B cell (primary cell): ENCODE measurements at regions not wholly inside any gene's neighbourhood (a gene's known extent, or its start where the extent isn't known, plus 50 kb on each side); places are given as distances from the start of the nearest gene placed in this dataset.

Experiments
- ATAC-seq: fragments of 200-7000 bp; cut with Tn5 transposase; one replicate; pipeline ENCODE4 v1.10.0; 2021; ENCODE audit warnings: low read depth, mild to moderate bottlenecking, moderate number of reproducible peaks, moderate library complexity
- CTCF ChIA-PET: fragments of 350-600 bp; sonication (Branson Sonifier 250); formaldehyde crosslinking; loops from one replicate; lab custom pipeline; 2021; ENCODE audit warnings: antibody characterized with exemption, inconsistent platforms; lab: Charles Lee
- POLR2A ChIA-PET: fragments of 350-600 bp; sonication (Branson Sonifier 250); formaldehyde crosslinking; loops from one replicate; lab custom pipeline; 2021; ENCODE audit warnings: antibody characterized with exemption; lab: Charles Lee
- DNase-seq: peaks from one replicate; pipeline ENCODE4 v3.0.0; 2013
- H2AFZ ChIP-seq: 2 replicates; pipeline ENCODE4 v1.6.1; 2012; ENCODE audit warnings: mild to moderate bottlenecking, low read depth, low read length; ENCODE audit not compliant: insufficient read depth, poor library complexity, severe bottlenecking
- H3K27ac ChIP-seq, 2 donors: 1 replicate in 1 of 2; 2 replicates in 1 of 2; pipeline ENCODE4 v1.5.1; 2012 to 2013; ENCODE audit warnings: low read length in 2 of 2, mild to moderate bottlenecking in 2 of 2, moderate library complexity in 1 of 2
- H3K27me3 ChIP-seq, 4 experiments: fragments of 200-600 bp in 1 of 4; sonication (generic) in 1 of 4; replicated peaks in 1 of 4; 1 replicate in 2 of 4; 2 replicates in 2 of 4; pipeline versions ENCODE4 v1.6.1 to v1.7.0; 2013 to 2016; ENCODE audit warnings: low read length in 3 of 4, mild to moderate bottlenecking in 2 of 4, mixed read lengths in 1 of 4, moderate library complexity in 1 of 4; ENCODE audit not compliant: insufficient read depth in 4 of 4, control insufficient read depth in 3 of 4; ENCODE audit errors: control extremely low read depth in 1 of 4
- H3K36me3 ChIP-seq, 2 experiments: replicated peaks in 1 of 2; 1 replicate in 1 of 2; 2 replicates in 1 of 2; pipeline versions ENCODE4 v1.6.1 to v1.7.1; 2013; ENCODE audit warnings: low read length in 1 of 2; ENCODE audit not compliant: insufficient read depth in 2 of 2, control insufficient read depth in 1 of 2; ENCODE audit errors: control extremely low read depth in 1 of 2, extremely low read depth in 1 of 2
- H3K4me1 ChIP-seq, 2 donors: fragments of 200-600 bp in 1 of 2; sonication (generic) in 1 of 2; 1 replicate in 1 of 2; 2 replicates in 1 of 2; pipeline versions ENCODE4 v1.5.1 to v1.6.1; 2013 to 2017; ENCODE audit warnings: low read length in 2 of 2; ENCODE audit not compliant: control insufficient read depth in 2 of 2, insufficient read depth in 2 of 2
- H3K4me2 ChIP-seq: replicated peaks from 2 replicates; pipeline ENCODE3; 2012; ENCODE audit warnings: mild to moderate bottlenecking, low read depth, low read length; ENCODE audit not compliant: poor library complexity, severe bottlenecking
- H3K4me3 ChIP-seq, 5 experiments: fragments of 200-600 bp in 1 of 5; sonication (generic) in 1 of 5; 1 replicate in 3 of 5; 2 replicates in 2 of 5; pipeline versions ENCODE4 v1.5.1 to v1.7.0; 2011 to 2016; ENCODE audit warnings: low read length in 4 of 5, mild to moderate bottlenecking in 4 of 5, low read depth in 2 of 5, control low read depth in 1 of 5, moderate library complexity in 1 of 5; ENCODE audit not compliant: insufficient read depth in 1 of 5; ENCODE audit errors: control extremely low read depth in 1 of 5, extremely low read depth in 1 of 5
- H3K79me2 ChIP-seq: fragments of 200-600 bp; sonication (generic); one replicate; pipeline ENCODE4 v1.6.0; 2016; ENCODE audit warnings: low read length; ENCODE audit not compliant: control insufficient read depth, insufficient read depth
- H3K9ac ChIP-seq: fragments of 200-600 bp; sonication (generic); 2 replicates; pipeline ENCODE4 v1.6.1; 2017; ENCODE audit warnings: mild to moderate bottlenecking, low read length, moderate library complexity
- H3K9me3 ChIP-seq, 3 donors: one replicate each; pipeline versions ENCODE4 v1.6.1 to v1.7.1; 2013; ENCODE audit warnings: low read length in 2 of 3; ENCODE audit not compliant: control insufficient read depth in 2 of 3, insufficient read depth in 1 of 3; ENCODE audit errors: control extremely low read depth in 1 of 3
- H4K20me1 ChIP-seq: 2 replicates; pipeline ENCODE4 v1.6.0; 2012; ENCODE audit warnings: mild to moderate bottlenecking, low read length; ENCODE audit not compliant: insufficient read depth, control insufficient read depth, poor library complexity, severe bottlenecking
- H3K27ac Mint-ChIP-seq: one replicate; pipeline ENCODE4 v1.8.0; 2021; ENCODE audit warnings: mixed read lengths
- H3K27me3 Mint-ChIP-seq: one replicate; pipeline ENCODE4 v1.8.0; 2021; ENCODE audit warnings: mixed read lengths
- H3K4me1 Mint-ChIP-seq: one replicate; pipeline ENCODE4 v1.8.0; 2021; ENCODE audit warnings: mixed read lengths
- H3K4me3 Mint-ChIP-seq: one replicate; pipeline ENCODE4 v1.8.0; 2021; ENCODE audit warnings: mixed read lengths
- H3K9me3 Mint-ChIP-seq: one replicate; pipeline ENCODE4 v1.8.0; 2022; ENCODE audit warnings: mixed read lengths; ENCODE audit not compliant: insufficient read depth
- CTCF ChIP-seq: fragments of 200-600 bp; IDR thresholded peaks from one replicate; pipeline ENCODE4 v1.8.0; 2022; ENCODE audit warnings: antibody characterized with exemption, mild to moderate bottlenecking
- EZH2 ChIP-seq: IDR thresholded peaks from 2 replicates; pipeline ENCODE4 v1.6.1; 2012; ENCODE audit warnings: borderline replicate concordance, low read depth, mild to moderate bottlenecking, moderate library complexity, low read length; ENCODE audit not compliant: insufficient read depth, poor library complexity, severe bottlenecking
- WGBS: methylation state at CpG from one replicate; pipeline ENCODE4 v1.1.5; 2013; ENCODE audit warnings: missing lambda C conversion rate; ENCODE audit not compliant: insufficient coverage; 5-methylcytosine and 5-hydroxymethylcytosine counted together
- intact Hi-C: fragments of 100-400 bp; cut with micrococcal nuclease; formaldehyde crosslinking; loops from one replicate; pipeline ENCODE4 v1.10.0; 2022

GRCh38 chr10:6748029-6748428 is 168.0 kb upstream of the PRKCQ start:
- Mint-ChIP-seq H3K9me3 (peaks cover 3% of the 10 kb centered on the region), H3K27me3 (peaks cover 12% of the 10 kb centered on the region), H3K4me3 (no peak overlapping the region), H3K27ac (no peak overlapping the region), H3K4me1 (no peaks in the 10 kb centered on the region)
- no peaks in the 10 kb centered on the region for H4K20me1 ChIP-seq
- ATAC-seq (no peak), DNase-seq (no peak)
- H3K36me3 ChIP-seq: no peaks in the 10 kb centered on the region
- H3K4me1 ChIP-seq: no peaks in the 10 kb centered on the region
- ChIA-PET POLR2A (no interaction called here), CTCF (no interaction called here)
- intact Hi-C loops: no loop called here
- no peak overlapping the region for H3K4me2 ChIP-seq
- peaks cover 0 to 7% (median 0%) of the 10 kb centered on the region in 3 donors for H3K9me3 ChIP-seq
- H3K4me3 ChIP-seq: no peak overlapping the region
- 80% methylated on average over 1 of the region's 3 CpGs for WGBS
- H3K9ac ChIP-seq: no peak overlapping the region
- no peak overlapping the region for H2AFZ ChIP-seq
- TF ChIP-seq CTCF: no peak
- no peak for TF ChIP-seq EZH2
- H3K79me2 ChIP-seq: no peaks in the 10 kb centered on the region
- H3K27me3 ChIP-seq: peaks cover 0 to 4% (median 0%) of the 10 kb centered on the region in 4 experiments
- H3K27ac ChIP-seq: no peak overlapping the region

- Mint-ChIP-seq H3K9me3 (peaks cover 3% of the 10 kb centered on the region), H3K4me3 (no peak overlapping the region), H3K4me1 (no peaks in the 10 kb centered on the region), H3K27me3 (peaks cover 12% of the 10 kb centered on the region), H3K27ac (no peak overlapping the region)
- 94% methylated on average over 2 of the region's 5 CpGs for WGBS
- intact Hi-C loops: no loop called here
- Histone ChIP-seq H3K79me2 (no peaks in the 10 kb centered on the region), H3K27me3 (peaks cover 0 to 4% (median 0%) of the 10 kb centered on the region in 4 experiments), H3K4me1 (no peaks in the 10 kb centered on the region), H3K36me3 (no peaks in the 10 kb centered on the region), H2AFZ (no peak overlapping the region), H3K27ac (no peak overlapping the region), H3K9me3 (peaks cover 0 to 7% (median 0%) of the 10 kb centered on the region in 3 donors), H4K20me1 (no peaks in the 10 kb centered on the region), H3K4me3 (no peak overlapping the region), H3K9ac (no peak overlapping the region), H3K4me2 (no peak overlapping the region)
- ChIA-PET POLR2A (no interaction called here), CTCF (no interaction called here)
- no peak for DNase-seq
- no peak for TF ChIP-seq EZH2
- TF ChIP-seq CTCF: no peak
- no peak for ATAC-seq
Observed at GRCh38 chr10:6746782-6747181, 166.7 kb upstream of the PRKCQ start.
